Mucosa of descending colon (tissue), 3 donors: ENCODE measurements at regions not wholly inside any gene's neighbourhood (a gene's known extent, or its start where the extent isn't known, plus 50 kb on each side); places are given as distances from the start of the nearest gene placed in this dataset.

ENCODE experiments used
- ATAC-seq: fragments of 200-7000 bp; cut with Tn5 transposase; one replicate; pipeline ENCODE4 v1.9.1; 2020; ENCODE audit warnings: mild to moderate bottlenecking, moderate library complexity
- DNase-seq, 3 donors: peaks; one replicate each; pipeline ENCODE4 v3.0.0-alpha.2; 2020
- H3K36me3 ChIP-seq: fragments of 200-600 bp; one replicate; pipeline ENCODE4 v1.8.0; 2021; ENCODE audit warnings: low read depth, mild to moderate bottlenecking
- H3K4me1 ChIP-seq: fragments of 200-600 bp; one replicate; pipeline ENCODE4 v1.8.0; 2021; ENCODE audit warnings: low read depth, mild to moderate bottlenecking
- H3K4me3 ChIP-seq: fragments of 200-600 bp; one replicate; pipeline ENCODE4 v1.8.0; 2021; ENCODE audit warnings: mild to moderate bottlenecking
- H3K9me3 ChIP-seq: fragments of 200-600 bp; one replicate; pipeline ENCODE4 v1.8.0; 2021; ENCODE audit warnings: mild to moderate bottlenecking
- CTCF ChIP-seq: fragments of 200-600 bp; IDR thresholded peaks from one replicate; pipeline ENCODE4 v1.8.0; 2022; ENCODE audit warnings: antibody characterized with exemption, mild to moderate bottlenecking
- intact Hi-C, 2 donors: fragments of 100-400 bp; cut with DNase I in 1 of 2; cut with micrococcal nuclease in 1 of 2; formaldehyde crosslinking; loops; one replicate each; pipeline versions ENCODE4 v1.11.0 to v1.11.1; 2022; cut with DNase I, micrococcal nuclease
- donor health status: DM: no; HTN: no; CAD: no; lungs with moderate emphysema.
- donor health status: DM: no; HTN: no; CAD: no.
- donor health status: DM: no; HTN: yes; CAD: no.

- intact Hi-C loops = no loop called here
- no peak for TF ChIP-seq CTCF
- DNase-seq (no peak), ATAC-seq (no peak)
- no peaks in the 10 kb centered on the region for H3K9me3 ChIP-seq
- H3K4me3 ChIP-seq = no peak overlapping the region
- no peaks in the 10 kb centered on the region for H3K4me1 ChIP-seq
- H3K36me3 ChIP-seq = no peaks in the 10 kb centered on the region
These were observed 393.6 kb downstream of the TDRD3 start for GRCh38 chr13:60790620-60791019.

- no peak for DNase-seq
- intact Hi-C loops = no loop called here
- no peak for ATAC-seq
These were observed 391.3 kb downstream of the TDRD3 start for GRCh38 chr13:60788156-60788829.

GRCh38 chr13:60787083-60787482 lies 390.1 kb downstream of the TDRD3 start:
- no peaks in the 10 kb centered on the region for H3K36me3 ChIP-seq
- ATAC-seq (no peak), DNase-seq (no peak)
- no peak overlapping the region for H3K4me3 ChIP-seq
- no peak for TF ChIP-seq CTCF
- no peaks in the 10 kb centered on the region for H3K9me3 ChIP-seq
- intact Hi-C loops = no loop called here
- no peaks in the 10 kb centered on the region for H3K4me1 ChIP-seq

More at GRCh38 chr13:60788156-60788829, 391.3 kb downstream of the TDRD3 start:
- no peaks in the 10 kb centered on the region for H3K9me3 ChIP-seq
- H3K4me3 ChIP-seq = no peak overlapping the region
- H3K4me1 ChIP-seq = no peaks in the 10 kb centered on the region
- H3K36me3 ChIP-seq = no peaks in the 10 kb centered on the region
- TF ChIP-seq CTCF = no peak

GRCh38 chr13:60772726-60773125 lies 375.7 kb downstream of the TDRD3 start:
- Histone ChIP-seq H3K36me3 (no peaks in the 10 kb centered on the region), H3K9me3 (no peaks in the 10 kb centered on the region), H3K4me3 (no peak overlapping the region), H3K4me1 (no peaks in the 10 kb centered on the region)
- no peak for ATAC-seq
- DNase-seq = no peak
- intact Hi-C loops = no loop called here
- TF ChIP-seq CTCF = no peak

- Histone ChIP-seq H3K4me1 (no peaks in the 10 kb centered on the region), H3K4me3 (no peak overlapping the region), H3K9me3 (no peaks in the 10 kb centered on the region), H3K36me3 (no peaks in the 10 kb centered on the region)
- TF ChIP-seq CTCF = no peak
- no peak for ATAC-seq
- intact Hi-C loops = no loop called here
- no peak for DNase-seq
These were observed 368.8 kb downstream of the TDRD3 start for GRCh38 chr13:60765700-60766411.
